Fibroblast of lung (primary cell): ENCODE measurements at regions not wholly inside any gene's neighbourhood (a gene's known extent, or its start where the extent isn't known, plus 50 kb on each side); places are given as distances from the start of the nearest gene placed in this dataset.

Experiments
- DNase-seq, 2 donors: peaks; one replicate each; pipeline versions ENCODE4 v3.0.0 to v3.0.0-alpha.2; 2010; ENCODE audit warnings: low read depth in 2 of 2
- H2AFZ ChIP-seq: 2 replicates; pipeline ENCODE4 v1.5.1; 2012; ENCODE audit warnings: low read length, control low read depth, inconsistent platforms
- H3K27ac ChIP-seq: 2 replicates; pipeline ENCODE4 v1.5.1; 2011; ENCODE audit warnings: low read length, control low read depth; ENCODE audit not compliant: insufficient read depth
- H3K27me3 ChIP-seq: 2 replicates; pipeline ENCODE4 v1.5.1; 2011; ENCODE audit warnings: mild to moderate bottlenecking, low read length; ENCODE audit not compliant: control insufficient read depth, insufficient read depth
- H3K36me3 ChIP-seq: 2 replicates; pipeline ENCODE4 v1.5.1; 2011; ENCODE audit warnings: low read length; ENCODE audit not compliant: control insufficient read depth, insufficient read depth
- H3K4me1 ChIP-seq: 2 replicates; pipeline ENCODE4 v1.5.1; 2011; ENCODE audit warnings: low read length; ENCODE audit not compliant: control insufficient read depth, insufficient read depth; ENCODE audit errors: extremely low read depth
- H3K4me2 ChIP-seq: 2 replicates; pipeline ENCODE4 v1.5.1; 2011; ENCODE audit warnings: low read length, control low read depth; ENCODE audit not compliant: insufficient read depth; ENCODE audit errors: extremely low read depth
- H3K4me3 ChIP-seq, 4 experiments: fragments of 200-600 bp in 1 of 4; sonication (generic) in 1 of 4; replicated peaks in 1 of 4; 2 replicates each; pipeline ENCODE4 v1.5.1; 2011 to 2016; ENCODE audit warnings: low read length in 4 of 4, low read depth in 3 of 4, mild to moderate bottlenecking in 3 of 4, control low read depth in 2 of 4, inconsistent platforms in 1 of 4, mixed read lengths in 1 of 4; ENCODE audit not compliant: insufficient read depth in 1 of 4; ENCODE audit errors: control extremely low read depth in 1 of 4
- H3K79me2 ChIP-seq: 2 replicates; pipeline ENCODE4 v1.5.1; 2012; ENCODE audit warnings: mild to moderate bottlenecking, low read length, inconsistent platforms; ENCODE audit not compliant: control insufficient read depth, insufficient read depth
- H3K9ac ChIP-seq: 2 replicates; pipeline ENCODE4 v1.5.1; 2011; ENCODE audit warnings: mild to moderate bottlenecking, low read length, control low read depth; ENCODE audit not compliant: insufficient read depth
- H3K9me3 ChIP-seq: 2 replicates; pipeline ENCODE4 v1.5.1; 2012; ENCODE audit warnings: low read depth, low read length; ENCODE audit not compliant: control insufficient read depth, insufficient read depth
- H4K20me1 ChIP-seq: 2 replicates; pipeline ENCODE4 v1.5.1; 2011; ENCODE audit warnings: low read length; ENCODE audit not compliant: control insufficient read depth, insufficient read depth; ENCODE audit errors: extremely low read depth
- CTCF ChIP-seq, 2 donors: IDR thresholded peaks in 1 of 2; conservative IDR thresholded peaks in 1 of 2; 1 replicate in 1 of 2; 2 replicates in 1 of 2; pipeline ENCODE4 v1.5.1; 2011 to 2012; ENCODE audit warnings: low read length in 2 of 2, control low read depth in 1 of 2, inconsistent platforms in 1 of 2, low read depth in 1 of 2, mild to moderate bottlenecking in 1 of 2
- EZH2 ChIP-seq: IDR thresholded peaks from 2 replicates; pipeline ENCODE4 v1.5.1; 2012; ENCODE audit warnings: low read length, control low read depth, mild to moderate bottlenecking; ENCODE audit errors: missing control alignments

- Histone ChIP-seq H3K9me3 (no peaks in the 10 kb centered on the region), H3K4me2 (no peak overlapping the region), H3K4me1 (no peaks in the 10 kb centered on the region), H3K27me3 (no peaks in the 10 kb centered on the region), H3K79me2 (no peaks in the 10 kb centered on the region), H4K20me1 (no peaks in the 10 kb centered on the region), H3K9ac (no peak overlapping the region), H3K36me3 (no peaks in the 10 kb centered on the region), H3K4me3 (no peak overlapping the region), H3K27ac (no peak overlapping the region), H2AFZ (no peak overlapping the region)
- no peak for TF ChIP-seq EZH2
- no peak for TF ChIP-seq CTCF (conservative IDR thresholded peaks at IDR 0.05 in 1 of 2, IDR thresholded peaks at IDR 0.05 in 1 of 2; ENCODE audit: low read depth in 1 of 2, low read length in 2 of 2)
- DNase-seq = no peak
Measured at GRCh38 chr4:63663870-63664269, 745.4 kb downstream of the TECRL start.

GRCh38 chr4:63644396-63644795 lies 764.9 kb downstream of the TECRL start:
- Histone ChIP-seq H3K9ac (no peak overlapping the region), H3K36me3 (no peaks in the 10 kb centered on the region), H3K27ac (no peak overlapping the region), H3K4me1 (no peaks in the 10 kb centered on the region), H3K79me2 (no peaks in the 10 kb centered on the region), H4K20me1 (no peaks in the 10 kb centered on the region), H3K9me3 (no peaks in the 10 kb centered on the region), H2AFZ (no peak overlapping the region), H3K4me3 (no peak overlapping the region), H3K4me2 (no peak overlapping the region), H3K27me3 (no peaks in the 10 kb centered on the region)
- no peak for TF ChIP-seq EZH2
- no peak for TF ChIP-seq CTCF (conservative IDR thresholded peaks at IDR 0.05 in 1 of 2, IDR thresholded peaks at IDR 0.05 in 1 of 2; ENCODE audit: low read depth in 1 of 2, low read length in 2 of 2)
- DNase-seq = no peak

- Histone ChIP-seq H2AFZ (no peak overlapping the region), H3K4me3 (no peak overlapping the region), H3K36me3 (no peaks in the 10 kb centered on the region), H3K27me3 (no peaks in the 10 kb centered on the region), H3K9ac (no peak overlapping the region), H3K27ac (no peak overlapping the region), H3K9me3 (no peaks in the 10 kb centered on the region), H3K79me2 (no peaks in the 10 kb centered on the region), H4K20me1 (no peaks in the 10 kb centered on the region), H3K4me2 (no peak overlapping the region), H3K4me1 (no peaks in the 10 kb centered on the region)
- no peak for DNase-seq
- TF ChIP-seq EZH2 (no peak), CTCF (conservative IDR thresholded peaks at IDR 0.05 in 1 of 2, IDR thresholded peaks at IDR 0.05 in 1 of 2; ENCODE audit: low read depth in 1 of 2, low read length in 2 of 2) (no peak)
Measured at GRCh38 chr4:63637270-63637669, 772.0 kb downstream of the TECRL start.
